ENCODE measurements at regions not wholly inside any gene's neighbourhood (a gene's known extent, or its start where the extent isn't known, plus 50 kb on each side); places are given as distances from the start of the nearest gene placed in this dataset.

DNA sequence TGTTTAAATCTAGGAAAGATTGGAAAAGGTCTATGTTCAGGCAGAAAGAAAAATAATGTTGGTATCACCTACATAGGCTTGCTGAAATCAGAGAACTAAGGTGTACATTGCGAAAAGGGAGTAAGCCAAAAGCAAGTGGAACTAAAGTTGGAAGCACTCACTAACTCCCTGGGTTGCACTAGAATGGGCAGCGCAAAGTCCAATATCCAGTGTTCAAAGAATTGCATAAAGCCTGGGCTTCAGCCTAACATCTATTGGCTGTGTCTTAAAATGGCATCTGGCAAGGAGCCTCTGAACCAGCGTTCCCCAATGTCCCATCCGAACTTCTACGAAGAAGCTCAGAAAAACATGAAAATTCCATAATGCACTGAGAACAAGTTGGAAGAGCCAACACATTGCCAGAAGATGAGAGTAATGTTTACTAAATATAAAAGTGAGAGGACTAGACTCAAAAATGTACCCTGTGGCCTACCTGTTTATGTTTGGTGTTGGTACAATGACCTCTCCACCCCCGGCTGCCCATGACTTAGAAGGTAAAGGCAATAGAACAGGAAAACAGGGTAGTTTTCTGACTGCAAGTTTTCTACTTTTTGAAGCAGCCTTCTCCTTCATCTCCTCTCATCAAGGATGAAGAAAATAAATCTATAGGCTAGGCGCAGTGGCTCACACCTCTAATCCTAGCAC lies 275.9 kb upstream of the GHITM start:
- intact Hi-C loops (cut with DNase I): no loop called here
- 92 to 94% methylated on average over 7 of the region's 7 CpGs for WGBS, 2 donors
- no peaks in the 10 kb centered on the region for H3K27me3 ChIP-seq (ENCODE audit: control insufficient read depth in 1 of 2, insufficient read depth in 2 of 2, low read length in 1 of 2)
- H3K4me1 ChIP-seq (ENCODE audit: control insufficient read depth in 1 of 2, insufficient read depth in 2 of 2, low read length in 2 of 2): peaks cover 0 to 1% of the 10 kb centered on the region in 2 donors
- no peaks in the 10 kb centered on the region for H3K36me3 ChIP-seq (ENCODE audit: control insufficient read depth in 1 of 2, insufficient read depth in 2 of 2, low read length in 1 of 2)
- no peak overlapping the region for H3K4me3 ChIP-seq (ENCODE audit: low read length in 2 of 2)
- H3K27ac ChIP-seq (ENCODE audit: low read depth in 1 of 2, low read length in 2 of 2): no peak overlapping the region
- peaks cover 1% of the 10 kb centered on the region for H3K9me3 ChIP-seq (ENCODE audit: control insufficient read depth, low read length)
- no peak for DNase-seq
- no peak for ATAC-seq (ENCODE audit: low FRiP score)

- no peak overlapping the region for H3K27ac ChIP-seq (ENCODE audit: low read depth in 1 of 2, low read length in 2 of 2)
- intact Hi-C loops (cut with DNase I): no loop called here
- H3K4me1 ChIP-seq (ENCODE audit: control insufficient read depth in 1 of 2, insufficient read depth in 2 of 2, low read length in 2 of 2): no peaks in the 10 kb centered on the region
- no peaks in the 10 kb centered on the region for H3K9me3 ChIP-seq (ENCODE audit: control insufficient read depth, low read length)
- 92 to 94% methylated on average over 6 of the region's 6 CpGs for WGBS, 2 donors
- DNase-seq (no peak), ATAC-seq (ENCODE audit: low FRiP score) (no peak)
- H3K36me3 ChIP-seq (ENCODE audit: control insufficient read depth in 1 of 2, insufficient read depth in 2 of 2, low read length in 1 of 2): no peaks in the 10 kb centered on the region
- no peak overlapping the region for H3K4me3 ChIP-seq (ENCODE audit: low read length in 2 of 2)
- H3K27me3 ChIP-seq (ENCODE audit: control insufficient read depth in 1 of 2, insufficient read depth in 2 of 2, low read length in 1 of 2): no peaks in the 10 kb centered on the region
Measured at GRCh38 chr10:83869898-83870297, 269.4 kb upstream of the GHITM start.

DNA sequence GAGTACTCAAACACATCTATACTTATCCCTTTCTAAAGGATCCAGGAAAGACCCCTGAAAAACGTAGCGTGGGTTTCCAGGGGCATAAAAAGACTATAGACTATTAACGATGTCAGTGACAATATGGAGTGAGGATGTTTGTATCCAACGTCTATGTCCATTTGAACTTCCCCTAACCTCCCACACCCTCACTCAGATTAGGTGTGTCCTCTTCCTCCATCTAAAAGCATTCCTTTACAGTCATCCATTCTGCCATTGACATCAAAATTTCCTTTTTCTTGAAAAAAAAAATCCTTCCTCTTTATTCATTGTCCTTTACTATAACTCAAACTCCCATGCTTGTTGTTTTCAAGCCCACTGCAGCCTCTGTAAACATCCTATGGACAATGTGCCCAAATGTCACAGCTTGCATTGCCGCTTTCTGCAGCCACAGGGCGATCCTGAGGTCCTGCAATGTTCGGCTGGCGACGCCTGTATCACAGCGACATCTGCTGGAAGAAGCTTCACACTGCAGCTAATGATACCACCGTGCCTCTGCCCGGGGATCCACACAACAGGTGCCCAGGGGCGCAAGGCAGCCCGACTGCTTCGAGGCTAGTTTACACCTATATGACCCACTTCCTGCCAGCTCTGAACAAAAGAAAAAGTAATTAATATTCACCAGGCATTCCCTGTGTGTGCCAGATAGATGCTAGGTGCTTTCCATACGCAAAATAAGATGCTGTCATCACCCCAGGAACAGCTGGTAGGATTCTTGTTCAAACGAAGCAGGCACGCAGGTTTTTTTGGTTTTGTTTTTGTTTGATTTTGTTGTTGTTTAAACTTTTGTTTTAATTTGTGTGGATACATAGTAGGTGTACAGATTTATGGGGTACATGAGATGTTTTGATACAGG lies 267.9 kb upstream of the GHITM start:
- Histone ChIP-seq H3K4me1 (ENCODE audit: control insufficient read depth in 1 of 2, insufficient read depth in 2 of 2, low read length in 2 of 2) (no peaks in the 10 kb centered on the region), H3K36me3 (ENCODE audit: control insufficient read depth in 1 of 2, insufficient read depth in 2 of 2, low read length in 1 of 2) (no peaks in the 10 kb centered on the region), H3K9me3 (ENCODE audit: control insufficient read depth, low read length) (no peaks in the 10 kb centered on the region), H3K27ac (ENCODE audit: low read depth in 1 of 2, low read length in 2 of 2) (no peak overlapping the region), H3K27me3 (ENCODE audit: control insufficient read depth in 1 of 2, insufficient read depth in 2 of 2, low read length in 1 of 2) (no peaks in the 10 kb centered on the region), H3K4me3 (ENCODE audit: low read length in 2 of 2) (no peak overlapping the region)
- intact Hi-C loops (cut with DNase I): no loop called here
- ATAC-seq (ENCODE audit: low FRiP score) (peak; percentile 86), DNase-seq (peak; percentile 60 to 80)
- 28% methylated on average over 18 of the region's 18 CpGs for WGBS, 2 donors

GRCh38 chr10:83880252-83880791 lies 259.0 kb upstream of the GHITM start:
- no peak overlapping the region for H3K4me3 ChIP-seq (ENCODE audit: low read length in 2 of 2)
- H3K9me3 ChIP-seq (ENCODE audit: control insufficient read depth, low read length): no peaks in the 10 kb centered on the region
- no peak for DNase-seq
- 74 to 81% methylated on average over 8 of the region's 8 CpGs for WGBS, 2 donors
- H3K4me1 ChIP-seq (ENCODE audit: control insufficient read depth in 1 of 2, insufficient read depth in 2 of 2, low read length in 2 of 2): no peaks in the 10 kb centered on the region
- no peak for ATAC-seq (ENCODE audit: low FRiP score)
- intact Hi-C loops (cut with DNase I): no loop called here
- no peaks in the 10 kb centered on the region for H3K27me3 ChIP-seq (ENCODE audit: control insufficient read depth in 1 of 2, insufficient read depth in 2 of 2, low read length in 1 of 2)
- no peaks in the 10 kb centered on the region for H3K36me3 ChIP-seq (ENCODE audit: control insufficient read depth in 1 of 2, insufficient read depth in 2 of 2, low read length in 1 of 2)
- H3K27ac ChIP-seq (ENCODE audit: low read depth in 1 of 2, low read length in 2 of 2): no peak overlapping the region

DNA sequence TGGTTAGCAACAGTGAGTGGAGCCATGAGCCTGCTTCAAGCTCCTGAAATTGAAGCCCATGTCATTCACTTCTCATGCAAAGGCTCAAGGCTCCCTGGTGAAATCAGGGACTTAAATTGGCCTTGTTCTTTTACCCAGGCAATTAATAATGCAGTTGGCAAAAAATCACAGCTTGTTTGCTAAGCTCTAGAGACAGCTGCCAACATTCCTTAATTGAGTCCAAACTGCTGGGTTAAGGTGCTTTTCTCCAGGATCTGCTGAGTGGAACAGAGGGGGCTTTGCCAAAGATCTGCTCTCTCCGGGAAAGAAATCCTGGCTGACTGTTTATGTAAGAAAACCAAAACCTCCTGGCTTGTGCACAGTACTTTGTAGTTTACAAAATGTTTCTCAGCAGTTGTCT lies 257.6 kb upstream of the GHITM start:
- DNase-seq (no peak), ATAC-seq (ENCODE audit: low FRiP score) (no peak)
- Histone ChIP-seq H3K27me3 (ENCODE audit: control insufficient read depth in 1 of 2, insufficient read depth in 2 of 2, low read length in 1 of 2) (no peaks in the 10 kb centered on the region), H3K9me3 (ENCODE audit: control insufficient read depth, low read length) (no peaks in the 10 kb centered on the region), H3K4me1 (ENCODE audit: control insufficient read depth in 1 of 2, insufficient read depth in 2 of 2, low read length in 2 of 2) (no peaks in the 10 kb centered on the region), H3K36me3 (ENCODE audit: control insufficient read depth in 1 of 2, insufficient read depth in 2 of 2, low read length in 1 of 2) (no peaks in the 10 kb centered on the region), H3K27ac (ENCODE audit: low read depth in 1 of 2, low read length in 2 of 2) (no peak overlapping the region), H3K4me3 (ENCODE audit: low read length in 2 of 2) (no peak overlapping the region)
- 0 to 1% methylated on average over 1 of the region's 1 CpG for WGBS, 2 donors
- intact Hi-C loops (cut with DNase I): no loop called here

- DNase-seq (no peak), ATAC-seq (ENCODE audit: low FRiP score) (no peak)
- Histone ChIP-seq H3K4me3 (ENCODE audit: low read length in 2 of 2) (no peak overlapping the region), H3K9me3 (ENCODE audit: control insufficient read depth, low read length) (peaks cover 2% of the 10 kb centered on the region), H3K27me3 (ENCODE audit: control insufficient read depth in 1 of 2, insufficient read depth in 2 of 2, low read length in 1 of 2) (no peaks in the 10 kb centered on the region), H3K36me3 (ENCODE audit: control insufficient read depth in 1 of 2, insufficient read depth in 2 of 2, low read length in 1 of 2) (no peaks in the 10 kb centered on the region), H3K27ac (ENCODE audit: low read depth in 1 of 2, low read length in 2 of 2) (no peak overlapping the region), H3K4me1 (ENCODE audit: control insufficient read depth in 1 of 2, insufficient read depth in 2 of 2, low read length in 2 of 2) (no peaks in the 10 kb centered on the region)
- 49 to 63% methylated on average over 5 of the region's 5 CpGs for WGBS, 2 donors
- intact Hi-C loops (cut with DNase I): no loop called here
Measured at GRCh38 chr10:83886871-83887270, 252.4 kb upstream of the GHITM start.

- Histone ChIP-seq H3K4me3 (ENCODE audit: low read length in 2 of 2) (no peak overlapping the region), H3K36me3 (ENCODE audit: control insufficient read depth in 1 of 2, insufficient read depth in 2 of 2, low read length in 1 of 2) (no peaks in the 10 kb centered on the region), H3K27ac (ENCODE audit: low read depth in 1 of 2, low read length in 2 of 2) (no peak overlapping the region), H3K9me3 (ENCODE audit: control insufficient read depth, low read length) (peaks cover 2% of the 10 kb centered on the region), H3K4me1 (ENCODE audit: control insufficient read depth in 1 of 2, insufficient read depth in 2 of 2, low read length in 2 of 2) (no peaks in the 10 kb centered on the region), H3K27me3 (ENCODE audit: control insufficient read depth in 1 of 2, insufficient read depth in 2 of 2, low read length in 1 of 2) (no peaks in the 10 kb centered on the region)
- intact Hi-C loops (cut with DNase I): no loop called here
- WGBS, 2 donors: 87 to 90% methylated on average over 6 of the region's 6 CpGs
- ATAC-seq (ENCODE audit: low FRiP score) (no peak), DNase-seq (no peak)
Measured at GRCh38 chr10:83892737-83893136, 246.6 kb upstream of the GHITM start.

DNA sequence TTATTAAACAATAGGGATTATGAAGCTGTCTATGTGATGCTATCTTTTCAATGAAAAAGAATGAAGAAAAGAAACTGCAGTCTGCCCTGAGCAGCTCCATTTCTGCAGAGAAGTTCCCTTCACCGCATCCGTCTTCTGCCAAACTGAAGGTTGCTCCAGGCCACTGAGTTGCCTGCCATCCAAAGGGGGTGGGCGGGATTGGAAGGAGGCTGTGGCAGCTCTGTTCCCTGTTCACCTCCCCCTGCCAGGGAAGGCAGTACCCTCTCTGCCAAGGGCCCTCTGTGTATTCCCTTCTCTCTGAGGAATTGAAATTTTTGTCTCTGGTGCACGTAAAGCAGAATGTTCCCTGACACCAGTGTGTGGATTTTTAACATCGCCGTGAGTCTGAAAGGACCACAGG lies 243.1 kb upstream of the GHITM start:
- DNase-seq (no peak), ATAC-seq (ENCODE audit: low FRiP score) (no peak)
- H3K36me3 ChIP-seq (ENCODE audit: control insufficient read depth in 1 of 2, insufficient read depth in 2 of 2, low read length in 1 of 2): no peaks in the 10 kb centered on the region
- intact Hi-C loops (cut with DNase I): no loop called here
- H3K4me3 ChIP-seq (ENCODE audit: low read length in 2 of 2): no peak overlapping the region
- no peaks in the 10 kb centered on the region for H3K4me1 ChIP-seq (ENCODE audit: control insufficient read depth in 1 of 2, insufficient read depth in 2 of 2, low read length in 2 of 2)
- WGBS, 2 donors: 68 to 77% methylated on average over 6 of the region's 6 CpGs
- H3K9me3 ChIP-seq (ENCODE audit: control insufficient read depth, low read length): peaks cover 2% of the 10 kb centered on the region
- no peak overlapping the region for H3K27ac ChIP-seq (ENCODE audit: low read depth in 1 of 2, low read length in 2 of 2)
- H3K27me3 ChIP-seq (ENCODE audit: control insufficient read depth in 1 of 2, insufficient read depth in 2 of 2, low read length in 1 of 2): no peaks in the 10 kb centered on the region

DNA sequence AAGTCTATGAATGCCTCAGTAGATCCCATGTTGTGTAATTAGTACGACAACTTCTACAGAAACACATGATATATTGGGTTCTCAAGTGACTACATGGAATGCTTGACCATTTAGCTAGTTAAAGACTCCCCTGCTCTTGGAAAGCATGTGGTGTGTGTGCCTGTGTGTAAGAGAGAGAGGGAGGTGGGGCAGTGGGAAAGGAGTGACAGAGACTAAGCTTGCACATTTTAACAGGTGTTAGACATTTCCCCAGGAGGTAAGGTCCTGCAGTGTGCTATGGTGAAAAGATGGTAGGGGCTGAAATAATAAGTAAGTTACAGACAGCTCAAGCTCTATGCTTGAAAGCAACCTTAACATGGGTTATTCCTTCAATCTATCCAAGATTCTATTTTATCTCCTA lies 241.7 kb upstream of the GHITM start:
- H3K4me1 ChIP-seq (ENCODE audit: control insufficient read depth in 1 of 2, insufficient read depth in 2 of 2, low read length in 2 of 2): no peaks in the 10 kb centered on the region
- no peaks in the 10 kb centered on the region for H3K36me3 ChIP-seq (ENCODE audit: control insufficient read depth in 1 of 2, insufficient read depth in 2 of 2, low read length in 1 of 2)
- H3K27ac ChIP-seq (ENCODE audit: low read depth in 1 of 2, low read length in 2 of 2): no peak overlapping the region
- no peaks in the 10 kb centered on the region for H3K27me3 ChIP-seq (ENCODE audit: control insufficient read depth in 1 of 2, insufficient read depth in 2 of 2, low read length in 1 of 2)
- DNase-seq (no peak), ATAC-seq (ENCODE audit: low FRiP score) (no peak)
- peaks cover 2% of the 10 kb centered on the region for H3K9me3 ChIP-seq (ENCODE audit: control insufficient read depth, low read length)
- intact Hi-C loops (cut with DNase I): no loop called here
- no peak overlapping the region for H3K4me3 ChIP-seq (ENCODE audit: low read length in 2 of 2)
- WGBS, 2 donors: 29 to 50% methylated on average over 1 of the region's 1 CpG

Measured in aorta (tissue), 5 donors.